Heart left ventricle (tissue), 16 donors: ENCODE measurements at regions not wholly inside any gene's neighbourhood (a gene's known extent, or its start where the extent isn't known, plus 50 kb on each side); places are given as distances from the start of the nearest gene placed in this dataset.
"Not testable (repeated sequence)": the region's sequence is repeated elsewhere in the genome, so short reads cannot be mapped to it uniquely, and the experiment has no call there.

Source experiments
- ATAC-seq, 4 donors: fragments of 200-7000 bp; cut with Tn5 transposase; one replicate each; pipeline ENCODE4 v1.9.1; 2020 to 2022; ENCODE audit warnings: moderate library complexity in 4 of 4, mild to moderate bottlenecking in 3 of 4, moderate number of reproducible peaks in 1 of 4
- DNase-seq, 5 donors: peaks; one replicate each; pipeline ENCODE4 v3.0.0-alpha.2; 2020
- H3K27ac ChIP-seq, 12 donors: fragments of 200-600 bp; sonication (generic) in 4 of 12; one replicate each; pipeline versions ENCODE4 v1.5.0 to v1.8.0; 2016 to 2022; ENCODE audit warnings: mild to moderate bottlenecking in 2 of 12
- H3K27me3 ChIP-seq, 9 donors: fragments of 200-600 bp; sonication (generic) in 2 of 9; one replicate each; pipeline versions ENCODE4 v1.5.1 to v1.8.0; 2016 to 2022; ENCODE audit warnings: mild to moderate bottlenecking in 3 of 9
- H3K36me3 ChIP-seq, 9 donors: fragments of 200-600 bp; sonication (generic) in 2 of 9; one replicate each; pipeline versions ENCODE4 v1.5.0 to v1.8.0; 2018 to 2022; ENCODE audit warnings: mild to moderate bottlenecking in 2 of 9
- H3K4me1 ChIP-seq, 12 donors: fragments of 200-600 bp; sonication (generic) in 4 of 12; one replicate each; pipeline versions ENCODE4 v1.5.0 to v1.8.0; 2016 to 2022; ENCODE audit warnings: mild to moderate bottlenecking in 3 of 12
- H3K4me3 ChIP-seq, 12 donors: fragments of 200-600 bp; sonication (generic) in 4 of 12; one replicate each; pipeline versions ENCODE4 v1.5.0 to v1.8.0; 2017 to 2022; ENCODE audit warnings: mild to moderate bottlenecking in 9 of 12, moderate library complexity in 4 of 12
- H3K9me3 ChIP-seq, 12 donors: fragments of 200-600 bp; sonication (generic) in 4 of 12; one replicate each; pipeline versions ENCODE4 v1.5.0 to v1.8.0; 2016 to 2022; ENCODE audit warnings: mild to moderate bottlenecking in 1 of 12
- CTCF ChIP-seq, 12 donors: fragments of 200-600 bp; sonication (generic) in 4 of 12; IDR thresholded peaks; one replicate each; pipeline versions ENCODE4 v1.5.0 to v1.8.0; 2018 to 2022; ENCODE audit warnings: antibody characterized with exemption in 12 of 12, mild to moderate bottlenecking in 5 of 12
- POLR2A ChIP-seq, 2 donors: fragments of 450-650 bp; IDR thresholded peaks; one replicate each; pipeline ENCODE4 v1.6.1; 2017; ENCODE audit warnings: antibody characterized with exemption in 2 of 2, mild to moderate bottlenecking in 2 of 2, moderate library complexity in 2 of 2
- WGBS, 4 donors: extraction: QIAGEN DNeasy Blood & Tissue Kit in 2 of 4; methylation state at CpG; one replicate each; pipeline versions ENCODE4 v1.1.5 to v1.1.7; 2013 to 2018; 5-methylcytosine and 5-hydroxymethylcytosine counted together
- intact Hi-C, 10 donors: fragments of 100-400 bp; cut with DNase I; formaldehyde crosslinking; loops; one replicate each; pipeline versions ENCODE4 v1.11.1 to v1.14.2; 2022
- donor health status: ischemic (EF 13 %, LVEDD 7.1; RV severe dilation, severe dysfunction).
- donor health status: healthy with polysubstance abuse.
- donor health status: DM: no; HTN: yes; CAD: no.
- donor health status: DM: no; HTN: no; CAD: no.
- donor health status: ischemic (EF 25% LVEDD 6.9; RV normal size, moderate dysfunction).
- donor health status: ischemic (EF 25% LVEDD 5.7; RV mildly dilated, moderate dysfunction).
- donor health status: healthy.
- donor health status: DM: yes; HTN: yes; CAD: no.
- donor health status: ischemic (EF 35%, LVEDD 5.7; RV mildly dilated, moderate dysfunction).
- donor health status: nonischemic (EF 11% LVEDD 7.7; RV severe dilation, severe dysfunction).
- donor health status: DM: yes; HTN: yes; CAD: no.
- donor health status: PGD.
- donor health status: ischemic (EF 29% LVEDD 5.4; RV normal size, mild dysfunction).
- donor health status: nonischemic (EF 23%, LVEDD 6.1; RV moderate dilation, normal function).

- ATAC-seq (no peak), DNase-seq (no peak)
- Histone ChIP-seq H3K9me3 (no peaks in the 10 kb centered on the region), H3K27me3 (no peaks in the 10 kb centered on the region), H3K36me3 (no peaks in the 10 kb centered on the region), H3K4me1 (no peaks in the 10 kb centered on the region), H3K27ac (no peak overlapping the region), H3K4me3 (no peak overlapping the region)
- TF ChIP-seq POLR2A (IDR thresholded peaks at IDR 0.05) (no peak), CTCF (IDR thresholded peaks at IDR 0.05) (no peak)
- intact Hi-C loops = no loop called here
- 76 to 88% (median 87%) methylated on average over 3 of the region's 3 CpGs for WGBS, 4 donors
Observed at GRCh38 chr11:106311531-106312230, 234.2 kb downstream of the AASDHPPT start.

- 90 to 95% (median 94%) methylated on average over 30 to 36 of the region's 36 CpGs for WGBS, 4 donors
- H3K4me1 ChIP-seq, ATAC-seq, H3K36me3 ChIP-seq, H3K9me3 ChIP-seq, H3K4me3 ChIP-seq, intact Hi-C loops, H3K27me3 ChIP-seq, H3K27ac ChIP-seq: not testable (repeated sequence)
- DNase-seq = peak in 1 of 5 donors; percentile 52
Observed at GRCh38 chr11:106317208-106317773, 239.8 kb downstream of the AASDHPPT start.

DNA sequence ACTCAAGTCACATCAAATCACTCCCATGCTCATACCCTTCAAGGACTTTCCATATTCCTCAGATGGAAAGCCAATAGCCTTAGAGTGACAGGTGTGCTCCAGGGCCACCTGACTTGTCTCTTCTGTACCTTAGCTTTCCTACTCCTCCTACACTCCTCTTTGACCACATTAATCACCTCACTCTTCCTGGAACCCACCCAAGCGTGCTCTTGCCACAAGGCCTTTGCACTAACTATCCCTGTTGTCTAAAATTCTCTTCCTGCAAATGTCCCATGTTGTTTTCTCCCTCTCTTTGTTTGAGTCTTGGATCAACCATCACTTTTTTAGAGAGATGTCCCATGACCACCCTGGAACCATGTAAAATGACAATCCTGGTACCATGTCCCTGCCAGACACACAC, 244.1 kb downstream of the AASDHPPT start:
- no peak for DNase-seq
- no peak for TF ChIP-seq POLR2A (IDR thresholded peaks at IDR 0.05)
- no peak for TF ChIP-seq CTCF (IDR thresholded peaks at IDR 0.05)
- ATAC-seq = no peak
- Histone ChIP-seq H3K27ac (no peak overlapping the region), H3K9me3 (peaks cover 0 to 11% (median 0%) of the 10 kb centered on the region in 12 donors), H3K4me1 (no peaks in the 10 kb centered on the region), H3K27me3 (no peaks in the 10 kb centered on the region), H3K4me3 (no peak overlapping the region), H3K36me3 (no peaks in the 10 kb centered on the region)
- WGBS, 4 donors = 72 to 89% (median 84%) methylated on average over 1 of the region's 1 CpG
- intact Hi-C loops = no loop called here

DNA sequence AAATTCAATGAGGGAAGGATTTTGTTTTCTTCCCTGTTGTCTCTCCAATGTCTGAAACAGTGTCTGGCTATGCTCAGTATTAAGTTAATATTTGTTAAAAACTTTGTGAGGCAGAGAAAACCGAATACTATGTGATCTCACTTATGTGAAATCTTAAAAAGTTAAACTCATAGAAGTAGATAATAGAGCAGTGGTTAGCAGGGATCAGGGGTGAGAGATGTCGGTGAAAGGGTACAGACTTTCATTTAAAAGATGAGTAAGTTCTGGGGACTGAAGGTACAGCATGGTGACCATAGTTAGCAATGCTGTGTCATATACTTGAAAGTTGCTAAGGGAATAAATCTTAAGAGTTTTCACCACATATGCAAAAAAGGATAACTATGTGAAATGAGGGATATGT, 244.6 kb downstream of the AASDHPPT start:
- Histone ChIP-seq H3K27ac (no peak overlapping the region), H3K4me3 (no peak overlapping the region), H3K36me3 (no peaks in the 10 kb centered on the region), H3K27me3 (no peaks in the 10 kb centered on the region), H3K9me3 (peaks cover 0 to 11% (median 0%) of the 10 kb centered on the region in 12 donors), H3K4me1 (no peaks in the 10 kb centered on the region)
- intact Hi-C loops = no loop called here
- WGBS, 4 donors = 57 to 80% (median 70%) methylated on average over 2 of the region's 2 CpGs
- ATAC-seq = no peak
- TF ChIP-seq CTCF (IDR thresholded peaks at IDR 0.05) (no peak), POLR2A (IDR thresholded peaks at IDR 0.05) (no peak)
- no peak for DNase-seq

DNA sequence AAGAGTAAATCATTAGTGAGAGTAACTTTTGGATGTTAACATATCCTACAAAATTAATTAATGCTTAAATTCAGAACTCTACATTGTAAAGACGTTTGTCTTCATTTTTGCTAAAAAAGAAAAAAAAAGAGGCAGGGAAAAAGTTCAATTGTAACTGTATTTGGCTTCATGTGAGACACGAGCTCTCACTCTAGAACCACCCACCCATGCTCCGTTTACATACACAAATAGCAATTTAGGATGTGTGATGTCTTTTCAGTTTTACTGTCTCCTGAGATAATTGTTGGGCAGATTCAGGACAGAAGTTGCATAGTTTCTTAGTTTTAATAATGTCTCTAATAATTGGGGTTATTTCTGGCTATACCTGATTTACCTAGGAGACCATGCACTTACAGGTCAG, 248.6 kb downstream of the AASDHPPT start:
- H3K27me3 ChIP-seq = no peaks in the 10 kb centered on the region
- H3K4me1 ChIP-seq = no peaks in the 10 kb centered on the region
- H3K36me3 ChIP-seq = no peaks in the 10 kb centered on the region
- intact Hi-C loops = no loop called here
- no peak overlapping the region for H3K4me3 ChIP-seq
- peaks cover 0 to 5% (median 0%) of the 10 kb centered on the region in 12 donors for H3K9me3 ChIP-seq
- no peak overlapping the region for H3K27ac ChIP-seq
- TF ChIP-seq POLR2A (IDR thresholded peaks at IDR 0.05) (no peak), CTCF (IDR thresholded peaks at IDR 0.05) (no peak)
- WGBS, 4 donors = 58 to 64% (median 61%) methylated on average over 3 of the region's 3 CpGs
- DNase-seq = no peak
- no peak for ATAC-seq
